ENCODE measurements at regions not wholly inside any gene's neighbourhood (a gene's known extent, or its start where the extent isn't known, plus 50 kb on each side); places are given as distances from the start of the nearest gene placed in this dataset.

GRCh38 chr15:87154761-87155160 lies 1075.1 kb downstream of the AGBL1 start:
- DNase-seq (ENCODE audit: low spot score), result no peak

- no peak for DNase-seq (ENCODE audit: low spot score)
Measured at GRCh38 chr15:87151202-87151748, 1071.6 kb downstream of the AGBL1 start.

- DNase-seq (ENCODE audit: low spot score), result no peak
Measured at GRCh38 chr15:87145696-87146095, 1066.0 kb downstream of the AGBL1 start.

- no peak for DNase-seq (ENCODE audit: low spot score)
Measured at GRCh38 chr15:87144775-87145174, 1065.1 kb downstream of the AGBL1 start.

- no peak for DNase-seq (ENCODE audit: low spot score)
Measured at GRCh38 chr15:87142096-87142495, 1062.4 kb downstream of the AGBL1 start.

- no peak for DNase-seq (ENCODE audit: low spot score)
Measured at GRCh38 chr15:87135109-87135508, 1055.4 kb downstream of the AGBL1 start.

GRCh38 chr15:87133704-87134103 lies 1054.0 kb downstream of the AGBL1 start:
- no peak for DNase-seq (ENCODE audit: low spot score)

GRCh38 chr15:87131067-87131466 lies 1051.4 kb downstream of the AGBL1 start:
- no peak for DNase-seq (ENCODE audit: low spot score)

GRCh38 chr15:87129916-87130315 lies 1050.2 kb downstream of the AGBL1 start:
- no peak for DNase-seq (ENCODE audit: low spot score)

GRCh38 chr15:87123676-87124382 lies 1044.2 kb downstream of the AGBL1 start:
- no peak for DNase-seq (ENCODE audit: low spot score)

GRCh38 chr15:87121336-87121735 lies 1041.7 kb downstream of the AGBL1 start:
- DNase-seq (ENCODE audit: low spot score), result no peak

- DNase-seq (ENCODE audit: low spot score), result no peak
Measured at GRCh38 chr15:87120555-87120954, 1040.9 kb downstream of the AGBL1 start.

- no peak for DNase-seq (ENCODE audit: low spot score)
Measured at GRCh38 chr15:87118846-87119245, 1039.2 kb downstream of the AGBL1 start.

GRCh38 chr15:87118435-87118834 lies 1038.8 kb downstream of the AGBL1 start:
- DNase-seq (ENCODE audit: low spot score), result no peak

- DNase-seq (ENCODE audit: low spot score), result no peak
Measured at GRCh38 chr15:87115795-87116194, 1036.1 kb downstream of the AGBL1 start.

- no peak for DNase-seq (ENCODE audit: low spot score)
Measured at GRCh38 chr15:87099916-87100315, 1020.2 kb downstream of the AGBL1 start.

- DNase-seq (ENCODE audit: low spot score), result no peak
Measured at GRCh38 chr15:87089551-87089950, 1009.9 kb downstream of the AGBL1 start.

- no peak for DNase-seq (ENCODE audit: low spot score)
Measured at GRCh38 chr15:87083201-87083600, 1003.5 kb downstream of the AGBL1 start.

- DNase-seq (ENCODE audit: low spot score), result no peak
Measured at GRCh38 chr15:87082581-87082980, 1002.9 kb downstream of the AGBL1 start.

GRCh38 chr15:87080547-87080946 lies 1000.9 kb downstream of the AGBL1 start:
- no peak for DNase-seq (ENCODE audit: low spot score)

Data from HuH-7 (cell line).